Adrenal gland (tissue), 5 donors: ENCODE measurements at regions not wholly inside any gene's neighbourhood (a gene's known extent, or its start where the extent isn't known, plus 50 kb on each side); places are given as distances from the start of the nearest gene placed in this dataset.

Experiments used
- POLR2A ChIP-seq, 2 donors: fragments of 450-650 bp; IDR thresholded peaks; one replicate each; pipeline ENCODE4 v1.6.1; 2017; ENCODE audit warnings: antibody characterized with exemption in 2 of 2, mild to moderate bottlenecking in 2 of 2, moderate library complexity in 1 of 2
- TF ChIP-seq, protein P1 (sequence below), 6 experiments: fragments of 450-650 bp in 4 of 6; fragments of 200-600 bp in 2 of 6; sonication (generic) in 1 of 6; IDR thresholded peaks; 1 replicate in 5 of 6; 2 replicates in 1 of 6; pipeline versions ENCODE4 v1.5.1 to v1.8.0; 2016 to 2021; ENCODE audit warnings: antibody characterized with exemption in 6 of 6, mild to moderate bottlenecking in 2 of 6, moderate library complexity in 1 of 6
- donor health status: DM: no; HTN: no; CAD: no.

DNA sequence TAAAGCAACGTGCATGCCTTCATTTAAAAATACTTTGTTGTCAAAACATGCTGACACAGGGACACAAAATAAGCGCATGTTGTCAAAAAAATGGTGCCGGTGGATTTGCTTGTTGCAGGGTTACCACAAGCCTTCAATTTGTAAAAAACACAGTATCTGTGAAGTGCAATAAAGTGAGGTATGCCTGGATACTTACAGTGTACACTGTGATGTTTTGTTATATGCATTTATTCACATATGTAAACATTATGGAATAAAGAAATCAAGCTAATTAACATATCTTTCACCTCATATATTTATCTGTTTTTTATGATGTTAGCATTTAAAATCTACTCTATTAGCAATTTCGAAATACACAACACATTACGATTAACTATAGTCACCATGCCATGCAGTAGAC, 202.6 kb upstream of the FZD8 start:
- TF ChIP-seq, protein P1, sequence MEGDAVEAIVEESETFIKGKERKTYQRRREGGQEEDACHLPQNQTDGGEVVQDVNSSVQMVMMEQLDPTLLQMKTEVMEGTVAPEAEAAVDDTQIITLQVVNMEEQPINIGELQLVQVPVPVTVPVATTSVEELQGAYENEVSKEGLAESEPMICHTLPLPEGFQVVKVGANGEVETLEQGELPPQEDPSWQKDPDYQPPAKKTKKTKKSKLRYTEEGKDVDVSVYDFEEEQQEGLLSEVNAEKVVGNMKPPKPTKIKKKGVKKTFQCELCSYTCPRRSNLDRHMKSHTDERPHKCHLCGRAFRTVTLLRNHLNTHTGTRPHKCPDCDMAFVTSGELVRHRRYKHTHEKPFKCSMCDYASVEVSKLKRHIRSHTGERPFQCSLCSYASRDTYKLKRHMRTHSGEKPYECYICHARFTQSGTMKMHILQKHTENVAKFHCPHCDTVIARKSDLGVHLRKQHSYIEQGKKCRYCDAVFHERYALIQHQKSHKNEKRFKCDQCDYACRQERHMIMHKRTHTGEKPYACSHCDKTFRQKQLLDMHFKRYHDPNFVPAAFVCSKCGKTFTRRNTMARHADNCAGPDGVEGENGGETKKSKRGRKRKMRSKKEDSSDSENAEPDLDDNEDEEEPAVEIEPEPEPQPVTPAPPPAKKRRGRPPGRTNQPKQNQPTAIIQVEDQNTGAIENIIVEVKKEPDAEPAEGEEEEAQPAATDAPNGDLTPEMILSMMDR (IDR thresholded peaks at IDR 0.05), result no peak
- no peak for TF ChIP-seq POLR2A (IDR thresholded peaks at IDR 0.05)
